A549 (cell line): ENCODE measurements at regions not wholly inside any gene's neighbourhood (a gene's known extent, or its start where the extent isn't known, plus 50 kb on each side); places are given as distances from the start of the nearest gene placed in this dataset.

Source experiments
- ATAC-seq, 2 experiments: fragments of 200-7000 bp in 1 of 2; fragments of >200 bp in 1 of 2; cut with Nextera tagmentation in 1 of 2; cut with Tn5 transposase in 1 of 2; 3 replicates each; pipeline versions ENCODE4 v1.8.0 to v1.9.1; 2018 to 2020; ENCODE audit warnings: mild to moderate bottlenecking in 1 of 2, moderate library complexity in 1 of 2
- CTCF ChIA-PET: fragments of 300-600 bp; sonication (Branson Sonifier 250); formaldehyde crosslinking; extraction: SDS; loops from one replicate; lab custom pipeline; 2021; ENCODE audit warnings: antibody characterized with exemption, inconsistent platforms; lab: Yijun Ruan, JAX
- POLR2A ChIA-PET: fragments of 350-600 bp; formaldehyde crosslinking; extraction: SDS; loops from one replicate; lab custom pipeline; 2021; ENCODE audit warnings: antibody characterized with exemption, inconsistent platforms; lab: Yijun Ruan, JAX
- DNase-seq, 2 experiments: peaks; one replicate each; pipeline versions ENCODE4 v3.0.0 to v3.0.0-alpha.2; 2011 to 2016; ENCODE audit warnings: low read depth in 1 of 2, low spot score in 1 of 2
- FAIRE-seq: peaks from 2 replicates; lab custom pipeline; 2011; peaks lifted over from hg19 to GRCh38; lab: Jason Lieb, UNC
- H3K27ac ChIP-seq, 2 experiments: fragments of >200 bp; sonication (Bioruptor Twin); formaldehyde crosslinking; 3 replicates each; pipeline ENCODE4 v1.5.1; 2016 to 2017
- H3K4me1 ChIP-seq: fragments of >200 bp; sonication (Bioruptor Twin); formaldehyde crosslinking; 3 replicates; pipeline ENCODE4 v1.6.1; 2016
- H3K4me2 ChIP-seq: fragments of >200 bp; sonication (Bioruptor Twin); formaldehyde crosslinking; 3 replicates; pipeline ENCODE4 v1.6.1; 2016
- H3K4me3 ChIP-seq: fragments of >200 bp; sonication (Bioruptor Twin); formaldehyde crosslinking; 3 replicates; pipeline ENCODE4 v1.5.1; 2016
- H3K9me3 ChIP-seq: fragments of >200 bp; sonication (Bioruptor Twin); formaldehyde crosslinking; 3 replicates; pipeline ENCODE4 v1.6.1; 2016
- CBX2 ChIP-seq: fragments of 200-600 bp; sonication (generic); IDR thresholded peaks from 2 replicates; pipeline ENCODE4 v1.6.1; 2016; ENCODE audit warnings: low read depth, mild to moderate bottlenecking, borderline replicate concordance
- ESRRA ChIP-seq: fragments of 150-350 bp; IDR thresholded peaks from 2 replicates; pipeline ENCODE4 v1.6.1; 2014; ENCODE audit warnings: mild to moderate bottlenecking, low read length, borderline replicate concordance
- FOSL2 ChIP-seq, 2 experiments: fragments of 450-650 bp in 1 of 2; fragments of >200 bp in 1 of 2; sonication (Bioruptor Twin) in 1 of 2; formaldehyde crosslinking; IDR thresholded peaks; 2 replicates each; pipeline versions ENCODE4 v1.5.0 to v1.6.1; 2016 to 2020; ENCODE audit warnings: mild to moderate bottlenecking in 1 of 2, moderate library complexity in 1 of 2
- FOXS1 ChIP-seq: fragments of 250-450 bp; sonication (Bioruptor Pico); IDR thresholded peaks from 2 replicates; pipeline ENCODE4 v1.5.0; 2020; ENCODE audit warnings: mild to moderate bottlenecking, moderate library complexity
- HES2 ChIP-seq: fragments of >200 bp; sonication (Bioruptor Twin); formaldehyde crosslinking; IDR thresholded peaks from 2 replicates; pipeline ENCODE4 v1.6.1; 2016
- JUNB ChIP-seq: fragments of >200 bp; sonication (Bioruptor Twin); formaldehyde crosslinking; IDR thresholded peaks from 2 replicates; pipeline ENCODE4 v1.6.1; 2016
- NR3C1 ChIP-seq: fragments of >200 bp; sonication (Bioruptor Twin); formaldehyde crosslinking; IDR thresholded peaks from 3 replicates; pipeline ENCODE4 v1.6.1; 2017
- PHF8 ChIP-seq: fragments of 200-600 bp; sonication (generic); IDR thresholded peaks from 2 replicates; pipeline ENCODE4 v1.6.1; 2016; ENCODE audit warnings: low read depth, mild to moderate bottlenecking, antibody characterized with exemption, moderate library complexity, borderline replicate concordance
- POLR2AphosphoS2 ChIP-seq: conservative IDR thresholded peaks from 2 replicates; pipeline ENCODE4 v1.6.1; 2012; ENCODE audit warnings: low read length, improper control_type of control experiment, inconsistent platforms
- RARB ChIP-seq: fragments of 250-450 bp; sonication (Bioruptor Pico); IDR thresholded peaks from 2 replicates; pipeline ENCODE4 v1.8.0; 2021; ENCODE audit warnings: mild to moderate bottlenecking, moderate library complexity
- RCOR1 ChIP-seq: fragments of 150-350 bp; IDR thresholded peaks from 2 replicates; pipeline ENCODE4 v1.6.1; 2014; ENCODE audit warnings: antibody characterized with exemption, low read length, low read depth
- SREBF2 ChIP-seq: fragments of 450-650 bp; IDR thresholded peaks from 2 replicates; pipeline ENCODE4 v1.6.1; 2014; ENCODE audit warnings: mild to moderate bottlenecking, moderate library complexity
- TFCP2L1 ChIP-seq: fragments of 250-450 bp; sonication (Bioruptor Pico); IDR thresholded peaks from 2 replicates; pipeline ENCODE4 v1.5.0; 2021; ENCODE audit warnings: mild to moderate bottlenecking
- WGBS: methylation state at CpG from one replicate; pipeline ENCODE4 v1.1.6; 2017; ENCODE audit errors: missing lambda C conversion rate; 5-methylcytosine and 5-hydroxymethylcytosine counted together
- TF ChIP-seq, protein P1 (sequence below): fragments of 200-600 bp; sonication (generic); IDR thresholded peaks from 2 replicates; pipeline ENCODE4 v1.6.1; 2016; ENCODE audit warnings: antibody characterized with exemption, mild to moderate bottlenecking, moderate library complexity
- TF ChIP-seq, protein P2 (sequence below): fragments of 450-650 bp; IDR thresholded peaks from 2 replicates; pipeline ENCODE4 v1.6.1; 2014; ENCODE audit warnings: antibody characterized with exemption

DNA sequence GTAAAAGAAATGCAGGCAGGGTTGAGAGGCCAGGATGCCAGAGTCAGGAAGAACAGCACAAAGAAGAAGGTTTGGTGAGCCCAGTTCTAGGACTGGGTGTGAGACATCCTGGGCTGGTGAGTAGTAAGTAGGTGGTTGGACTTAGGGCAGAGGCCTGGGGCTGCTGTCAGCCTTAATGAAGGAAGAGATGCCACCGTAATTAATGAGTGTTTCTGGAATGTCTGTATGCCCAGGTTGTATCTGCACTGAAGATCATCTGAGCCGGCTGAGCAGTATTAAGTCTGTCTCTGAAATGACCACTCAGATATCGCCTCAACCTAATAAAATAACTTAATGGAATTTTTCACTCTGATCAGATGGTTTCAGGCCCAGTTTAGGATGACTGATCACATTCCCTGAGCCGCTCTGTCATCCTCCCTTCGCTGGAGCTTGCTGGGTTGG is 532.9 kb upstream of the IL12A start:
- ChIA-PET POLR2A (no interaction called here), CTCF (no interaction called here)
- DNase-seq: no peak
- H3K27ac ChIP-seq: no peak overlapping the region
- no peak overlapping the region for H3K4me3 ChIP-seq
- 0 out of 3 replicates have a peak, but pooled peaks cover 3% of the 10 kb centered on the region for H3K4me1 ChIP-seq
- no peak for FAIRE-seq
- H3K4me2 ChIP-seq: no peak overlapping the region
- H3K9me3 ChIP-seq: no peaks in the 10 kb centered on the region
- 67% methylated on average over 5 of the region's 5 CpGs for WGBS
- no peak for ATAC-seq
- TF ChIP-seq ESRRA (no peak), RARB (CRISPR knock-in tag) (no peak), NR3C1 (no peak), TFCP2L1 (CRISPR knock-in tag) (no peak), RCOR1 (no peak), POLR2AphosphoS2 (no peak), JUNB (no peak)
- TF ChIP-seq, protein P1, sequence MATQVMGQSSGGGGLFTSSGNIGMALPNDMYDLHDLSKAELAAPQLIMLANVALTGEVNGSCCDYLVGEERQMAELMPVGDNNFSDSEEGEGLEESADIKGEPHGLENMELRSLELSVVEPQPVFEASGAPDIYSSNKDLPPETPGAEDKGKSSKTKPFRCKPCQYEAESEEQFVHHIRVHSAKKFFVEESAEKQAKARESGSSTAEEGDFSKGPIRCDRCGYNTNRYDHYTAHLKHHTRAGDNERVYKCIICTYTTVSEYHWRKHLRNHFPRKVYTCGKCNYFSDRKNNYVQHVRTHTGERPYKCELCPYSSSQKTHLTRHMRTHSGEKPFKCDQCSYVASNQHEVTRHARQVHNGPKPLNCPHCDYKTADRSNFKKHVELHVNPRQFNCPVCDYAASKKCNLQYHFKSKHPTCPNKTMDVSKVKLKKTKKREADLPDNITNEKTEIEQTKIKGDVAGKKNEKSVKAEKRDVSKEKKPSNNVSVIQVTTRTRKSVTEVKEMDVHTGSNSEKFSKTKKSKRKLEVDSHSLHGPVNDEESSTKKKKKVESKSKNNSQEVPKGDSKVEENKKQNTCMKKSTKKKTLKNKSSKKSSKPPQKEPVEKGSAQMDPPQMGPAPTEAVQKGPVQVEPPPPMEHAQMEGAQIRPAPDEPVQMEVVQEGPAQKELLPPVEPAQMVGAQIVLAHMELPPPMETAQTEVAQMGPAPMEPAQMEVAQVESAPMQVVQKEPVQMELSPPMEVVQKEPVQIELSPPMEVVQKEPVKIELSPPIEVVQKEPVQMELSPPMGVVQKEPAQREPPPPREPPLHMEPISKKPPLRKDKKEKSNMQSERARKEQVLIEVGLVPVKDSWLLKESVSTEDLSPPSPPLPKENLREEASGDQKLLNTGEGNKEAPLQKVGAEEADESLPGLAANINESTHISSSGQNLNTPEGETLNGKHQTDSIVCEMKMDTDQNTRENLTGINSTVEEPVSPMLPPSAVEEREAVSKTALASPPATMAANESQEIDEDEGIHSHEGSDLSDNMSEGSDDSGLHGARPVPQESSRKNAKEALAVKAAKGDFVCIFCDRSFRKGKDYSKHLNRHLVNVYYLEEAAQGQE: no peak
- TF ChIP-seq, protein P2, sequence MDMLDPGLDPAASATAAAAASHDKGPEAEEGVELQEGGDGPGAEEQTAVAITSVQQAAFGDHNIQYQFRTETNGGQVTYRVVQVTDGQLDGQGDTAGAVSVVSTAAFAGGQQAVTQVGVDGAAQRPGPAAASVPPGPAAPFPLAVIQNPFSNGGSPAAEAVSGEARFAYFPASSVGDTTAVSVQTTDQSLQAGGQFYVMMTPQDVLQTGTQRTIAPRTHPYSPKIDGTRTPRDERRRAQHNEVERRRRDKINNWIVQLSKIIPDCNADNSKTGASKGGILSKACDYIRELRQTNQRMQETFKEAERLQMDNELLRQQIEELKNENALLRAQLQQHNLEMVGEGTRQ: no peak
- TF ChIP-seq, all 56 proteins: peak for 0

DNA sequence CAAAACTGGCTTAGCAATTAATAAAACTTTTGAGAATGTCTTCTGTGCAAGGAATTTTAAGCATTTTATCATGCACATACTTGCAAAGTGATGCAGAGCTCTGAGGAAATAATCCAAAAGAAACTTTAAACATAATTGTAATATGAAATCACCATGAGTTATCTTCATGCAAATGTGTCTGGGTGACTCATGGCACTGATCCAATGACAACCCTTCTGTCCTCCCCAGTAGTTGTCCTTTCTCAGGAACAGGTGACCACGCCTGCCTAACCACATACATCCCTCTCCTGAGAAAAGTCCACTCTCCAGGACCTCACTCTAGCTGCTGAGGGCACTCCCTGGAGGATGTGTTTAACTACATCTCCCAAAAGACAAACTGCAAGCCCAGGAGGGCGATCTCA is 530.6 kb upstream of the IL12A start:
- ChIA-PET POLR2A (no interaction called here), CTCF (no interaction called here)
- TF ChIP-seq FOSL2 (IDR thresholded peaks at IDR 0.05) (no peak), FOSL2 (CRISPR knock-in tag; IDR thresholded peaks at IDR 0.05) (peak; percentile 8; the same call in 1 of the 2 replicates)
- TF ChIP-seq, protein P1: no peak
- no peak overlapping the region for H3K4me3 ChIP-seq
- no peak overlapping the region for H3K27ac ChIP-seq
- H3K9me3 ChIP-seq: no peaks in the 10 kb centered on the region
- WGBS: 22% methylated on average over 2 of the region's 2 CpGs
- FAIRE-seq (no peak), ATAC-seq (peak; percentile 46 to 50; a peak in 4 of 6 replicates), DNase-seq (peak in 1 of 2 experiments; percentile 35)
- no peaks in the 10 kb centered on the region for H3K4me1 ChIP-seq
- H3K4me2 ChIP-seq: no peak overlapping the region

GRCh38 chr3:159458982-159459381 is 529.7 kb upstream of the IL12A start:
- DNase-seq (no peak), FAIRE-seq (no peak), ATAC-seq (no peak)
- POLR2A ChIA-PET: no interaction called here
- no peaks in the 10 kb centered on the region for H3K4me1 ChIP-seq
- no peaks in the 10 kb centered on the region for H3K9me3 ChIP-seq
- WGBS: 53% methylated on average over 2 of the region's 2 CpGs
- no peak overlapping the region for H3K27ac ChIP-seq
- CTCF ChIA-PET: no interaction called here
- TF ChIP-seq PHF8: no peak
- no peak for TF ChIP-seq SREBF2
- no peak for TF ChIP-seq TFCP2L1 (CRISPR knock-in tag)
- TF ChIP-seq CBX2: no peak
- no peak for TF ChIP-seq HES2
- no peak for TF ChIP-seq FOXS1 (CRISPR knock-in tag)
- no peak overlapping the region for H3K4me2 ChIP-seq
- no peak overlapping the region for H3K4me3 ChIP-seq
